H9 (cell line): ENCODE measurements at regions not wholly inside any gene's neighbourhood (a gene's known extent, or its start where the extent isn't known, plus 50 kb on each side); places are given as distances from the start of the nearest gene placed in this dataset.

Experiments used
- DNase-seq: peaks from one replicate; pipeline ENCODE4 v3.0.0-alpha.2; 2017
- H2AFZ ChIP-seq: one replicate; pipeline ENCODE4 v1.6.1; 2013; ENCODE audit warnings: mild to moderate bottlenecking, low read length, control low read depth, moderate library complexity
- H2AK5ac ChIP-seq: 2 replicates; pipeline ENCODE4 v1.6.1; 2013; ENCODE audit warnings: low read length, control low read depth, mixed read lengths; ENCODE audit not compliant: insufficient read length
- H2BK120ac ChIP-seq: one replicate; pipeline ENCODE4 v1.6.1; 2013; ENCODE audit warnings: low read depth, mild to moderate bottlenecking, low read length, control low read depth, inconsistent platforms; ENCODE audit not compliant: poor library complexity, severe bottlenecking
- H2BK12ac ChIP-seq: 2 replicates; pipeline ENCODE4 v1.6.1; 2013; ENCODE audit warnings: low read length, control low read depth, mixed read lengths, low read depth; ENCODE audit not compliant: insufficient read length
- H2BK15ac ChIP-seq: 2 replicates; pipeline ENCODE4 v1.6.1; 2013; ENCODE audit warnings: low read depth, low read length, control low read depth
- H2BK20ac ChIP-seq: one replicate; pipeline ENCODE4 v1.6.1; 2013; ENCODE audit warnings: low read depth, mild to moderate bottlenecking, low read length, control low read depth, inconsistent platforms; ENCODE audit not compliant: poor library complexity, severe bottlenecking
- H2BK5ac ChIP-seq: 2 replicates; pipeline ENCODE4 v1.6.1; 2013; ENCODE audit warnings: low read length, control low read depth, mixed read lengths; ENCODE audit not compliant: insufficient read length
- H3K14ac ChIP-seq: 2 replicates; pipeline ENCODE4 v1.6.1; 2013; ENCODE audit warnings: low read length, control low read depth; ENCODE audit not compliant: insufficient read depth
- H3K18ac ChIP-seq: 2 replicates; pipeline ENCODE4 v1.6.1; 2013; ENCODE audit warnings: low read depth, mild to moderate bottlenecking, mixed read lengths, low read length, control low read depth; ENCODE audit not compliant: insufficient read length
- H3K23ac ChIP-seq: 2 replicates; pipeline ENCODE4 v1.6.1; 2013; ENCODE audit warnings: low read length, control low read depth, mixed read lengths, low read depth; ENCODE audit not compliant: insufficient read length
- H3K23me2 ChIP-seq: 2 replicates; pipeline ENCODE4 v1.6.1; 2013; ENCODE audit warnings: low read depth, mild to moderate bottlenecking, mixed read lengths, low read length, control low read depth; ENCODE audit not compliant: insufficient read length, poor library complexity, severe bottlenecking
- H3K27ac ChIP-seq: 2 replicates; pipeline ENCODE4 v1.5.1; 2013; ENCODE audit warnings: low read length, control low read depth, mixed read lengths, low read depth; ENCODE audit not compliant: insufficient read length
- H3K27me3 ChIP-seq: 2 replicates; pipeline ENCODE4 v1.6.1; 2013; ENCODE audit warnings: low read length, control low read depth, inconsistent platforms; ENCODE audit not compliant: insufficient read depth
- H3K4ac ChIP-seq: 2 replicates; pipeline ENCODE4 v1.6.1; 2013; ENCODE audit warnings: low read depth, mild to moderate bottlenecking, control low read depth, inconsistent platforms, low read length, moderate library complexity
- H3K4me1 ChIP-seq: 2 replicates; pipeline ENCODE4 v1.6.1; 2013; ENCODE audit warnings: low read length, control low read depth, inconsistent platforms; ENCODE audit not compliant: insufficient read depth
- H3K4me2 ChIP-seq: 2 replicates; pipeline ENCODE4 v1.6.1; 2013; ENCODE audit warnings: low read length, control low read depth, mixed read lengths; ENCODE audit not compliant: insufficient read length, insufficient read depth
- H3K56ac ChIP-seq: 2 replicates; pipeline ENCODE4 v1.6.1; 2013; ENCODE audit warnings: low read depth, mild to moderate bottlenecking, mixed read lengths, low read length, control low read depth; ENCODE audit not compliant: insufficient read length
- H3K79me1 ChIP-seq: 2 replicates; pipeline ENCODE4 v1.6.1; 2013; ENCODE audit warnings: low read depth, mild to moderate bottlenecking, moderate library complexity, low read length, control low read depth, inconsistent platforms; ENCODE audit not compliant: insufficient read depth, poor library complexity, severe bottlenecking
- H3K79me2 ChIP-seq: 2 replicates; pipeline ENCODE4 v1.6.1; 2013; ENCODE audit warnings: low read length, control low read depth, inconsistent platforms; ENCODE audit not compliant: insufficient read depth
- H3K9ac ChIP-seq: 2 replicates; pipeline ENCODE4 v1.6.1; 2013; ENCODE audit warnings: low read length, control low read depth, mixed read lengths; ENCODE audit not compliant: insufficient read length; ENCODE audit errors: extremely low read depth
- H3K9me3 ChIP-seq: one replicate; pipeline ENCODE4 v1.6.1; 2013; ENCODE audit warnings: low read depth, low read length, inconsistent platforms; ENCODE audit not compliant: control insufficient read depth
- H3T11ph ChIP-seq: one replicate; pipeline ENCODE4 v1.6.1; 2013; ENCODE audit warnings: mild to moderate bottlenecking, low read length, control low read depth, inconsistent platforms
- H4K20me1 ChIP-seq: one replicate; pipeline ENCODE4 v1.6.1; 2013; ENCODE audit not compliant: control insufficient read depth, insufficient read length, insufficient read depth
- H4K5ac ChIP-seq: 2 replicates; pipeline ENCODE4 v1.6.1; 2013; ENCODE audit warnings: low read depth, mild to moderate bottlenecking, mixed read lengths, low read length, control low read depth; ENCODE audit not compliant: insufficient read length
- H4K8ac ChIP-seq: replicated peaks from 2 replicates; pipeline ENCODE4 v1.6.1; 2013; ENCODE audit warnings: low read length, control low read depth, mixed read lengths, low read depth; ENCODE audit not compliant: insufficient read length
- H4K91ac ChIP-seq: 2 replicates; pipeline ENCODE4 v1.6.1; 2013; ENCODE audit warnings: low read depth, mild to moderate bottlenecking, moderate library complexity, mixed read lengths, low read length, control low read depth; ENCODE audit not compliant: insufficient read length
- H3K27ac Mint-ChIP-seq, 3 experiments: 2 replicates in 2 of 3; 3 replicates in 1 of 3; pipeline ENCODE4 v1.8.0; 2020 to 2021; ENCODE audit warnings: mixed read lengths in 3 of 3, mild to moderate bottlenecking in 1 of 3, moderate library complexity in 1 of 3
- H3K27me3 Mint-ChIP-seq: 2 replicates; pipeline ENCODE4 v1.8.0; 2021; ENCODE audit warnings: low read depth, mild to moderate bottlenecking, moderate library complexity, mixed read lengths
- H3K36me3 Mint-ChIP-seq, 3 experiments: 2 replicates in 2 of 3; 3 replicates in 1 of 3; pipeline ENCODE4 v1.8.0; 2020 to 2021; ENCODE audit warnings: low read depth in 3 of 3, mixed read lengths in 3 of 3; ENCODE audit not compliant: insufficient read depth in 1 of 3
- H3K4me1 Mint-ChIP-seq, 2 experiments: 2 replicates each; pipeline ENCODE4 v1.8.0; 2020; ENCODE audit warnings: mixed read lengths in 2 of 2
- H3K4me3 Mint-ChIP-seq, 2 experiments: 2 replicates in 1 of 2; 3 replicates in 1 of 2; pipeline ENCODE4 v1.8.0; 2020 to 2021; ENCODE audit warnings: mild to moderate bottlenecking in 2 of 2, mixed read lengths in 2 of 2, moderate library complexity in 1 of 2
- H3K9me3 Mint-ChIP-seq, 2 experiments: 2 replicates in 1 of 2; 3 replicates in 1 of 2; pipeline ENCODE4 v1.8.0; 2020; ENCODE audit warnings: mild to moderate bottlenecking in 2 of 2, mixed read lengths in 2 of 2, moderate library complexity in 1 of 2
- CTCF ChIP-seq: fragments of 200-600 bp; sonication (generic); conservative IDR thresholded peaks from 3 replicates; pipeline ENCODE4 v1.8.0; 2021; ENCODE audit warnings: antibody characterized with exemption, mild to moderate bottlenecking
- WGBS: extraction: QIAGEN DNeasy Blood & Tissue Kit; methylation state at CpG from one replicate; pipeline ENCODE4 v1.1.7; 2013; ENCODE audit warnings: missing lambda C conversion rate, low lambda C conversion rate, mixed read lengths; ENCODE audit not compliant: insufficient read length; ENCODE audit errors: extremely low coverage; 5-methylcytosine and 5-hydroxymethylcytosine counted together

GRCh38 chr14:54046250-54046649 is 89.6 kb upstream of the BMP4 start:
- no peak for DNase-seq
- H4K8ac ChIP-seq, result no peak overlapping the region
- no peak overlapping the region for H4K5ac ChIP-seq
- H2BK120ac ChIP-seq, result no peak overlapping the region
- no peaks in the 10 kb centered on the region for H3K36me3 Mint-ChIP-seq
- H3K27ac ChIP-seq, result no peak overlapping the region
- no peak overlapping the region for H2BK15ac ChIP-seq
- no CpG with 5 or more reads among the region's 3 CpGs for WGBS
- no peak overlapping the region for H4K91ac ChIP-seq
- H3K4me3 Mint-ChIP-seq, result no peak overlapping the region
- H2AFZ ChIP-seq, result no peak overlapping the region
- H2BK20ac ChIP-seq, result no peak overlapping the region
- H3K14ac ChIP-seq, result no peak overlapping the region
- no peaks in the 10 kb centered on the region; the same call in 1 of the 2 replicates for H3K27me3 Mint-ChIP-seq
- peaks cover 2 to 6% of the 10 kb centered on the region in 2 experiments; a peak in 3 of 4 replicates for H3K4me1 Mint-ChIP-seq
- H3K4ac ChIP-seq, result no peak overlapping the region
- no peaks in the 10 kb centered on the region for H3K79me2 ChIP-seq
- no peak overlapping the region for H3K9ac ChIP-seq
- H2BK12ac ChIP-seq, result no peak overlapping the region
- no peak overlapping the region; a peak in 1 of 7 replicates for H3K27ac Mint-ChIP-seq
- no peak overlapping the region for H2AK5ac ChIP-seq
- no peaks in the 10 kb centered on the region for H3K23me2 ChIP-seq
- no peaks in the 10 kb centered on the region for H3K9me3 ChIP-seq
- H3K9me3 Mint-ChIP-seq, result no peaks in the 10 kb centered on the region
- no peaks in the 10 kb centered on the region for H3K79me1 ChIP-seq
- no peak overlapping the region for H2BK5ac ChIP-seq
- H3K18ac ChIP-seq, result no peak overlapping the region
- no peaks in the 10 kb centered on the region for H3K27me3 ChIP-seq
- H3K23ac ChIP-seq, result no peak overlapping the region
- no peak overlapping the region for H3K4me2 ChIP-seq
- no peak for TF ChIP-seq CTCF
- no peaks in the 10 kb centered on the region for H4K20me1 ChIP-seq
- H3T11ph ChIP-seq, result no peak overlapping the region
- H3K56ac ChIP-seq, result no peak overlapping the region
- H3K4me1 ChIP-seq, result no peaks in the 10 kb centered on the region
